H1 (cell line): ENCODE measurements at regions not wholly inside any gene's neighbourhood (a gene's known extent, or its start where the extent isn't known, plus 50 kb on each side); places are given as distances from the start of the nearest gene placed in this dataset.
"Not testable (repeated sequence)": the region's sequence is repeated elsewhere in the genome, so short reads cannot be mapped to it uniquely, and the experiment has no call there.

ENCODE experiments used
- CTCF ChIA-PET: fragments of 300-600 bp; sonication (Branson Sonifier 250); formaldehyde crosslinking; loops from one replicate; lab custom pipeline; 2021; ENCODE audit not compliant: partially characterized antibody; lab: Charles Lee
- POLR2A ChIA-PET: fragments of 300-600 bp; sonication (Branson Sonifier 250); formaldehyde crosslinking; loops from one replicate; lab custom pipeline; 2021; ENCODE audit warnings: inconsistent platforms; ENCODE audit not compliant: partially characterized antibody; lab: Charles Lee
- DNase-seq, 2 experiments: peaks; one replicate each; pipeline versions ENCODE4 v3.0.0 to v3.0.0-alpha.2; 2010 to 2022; ENCODE audit warnings: low spot score in 2 of 2, low read depth in 1 of 2, mixed read lengths in 1 of 2
- FAIRE-seq: peaks from 2 replicates; lab custom pipeline; 2011; peaks lifted over from hg19 to GRCh38; lab: Jason Lieb, UNC
- H2AFZ ChIP-seq: 2 replicates; pipeline ENCODE4 v1.8.1; 2012; ENCODE audit warnings: low read length, inconsistent platforms
- H2AK5ac ChIP-seq: 2 replicates; pipeline ENCODE4 v1.6.1; 2013; ENCODE audit warnings: low read depth, low read length
- H2BK120ac ChIP-seq: replicated peaks from 2 replicates; pipeline ENCODE3; 2013; ENCODE audit warnings: low read depth, low read length, inconsistent platforms
- H2BK12ac ChIP-seq: 2 replicates; pipeline ENCODE4 v1.6.1; 2013; ENCODE audit warnings: low read depth, low read length
- H2BK15ac ChIP-seq: 2 replicates; pipeline ENCODE4 v1.6.1; 2013; ENCODE audit warnings: low read length
- H2BK20ac ChIP-seq: 2 replicates; pipeline ENCODE4 v1.6.1; 2013; ENCODE audit warnings: low read length
- H2BK5ac ChIP-seq: 2 replicates; pipeline ENCODE4 v1.6.1; 2013; ENCODE audit warnings: low read depth, low read length
- H3K14ac ChIP-seq: 2 replicates; pipeline ENCODE4 v1.6.1; 2013; ENCODE audit warnings: inconsistent platforms; ENCODE audit not compliant: insufficient read length
- H3K18ac ChIP-seq: 2 replicates; pipeline ENCODE4 v1.6.1; 2013; ENCODE audit warnings: low read length; ENCODE audit errors: extremely low read depth
- H3K23ac ChIP-seq: 2 replicates; pipeline ENCODE4 v1.6.1; 2013; ENCODE audit warnings: inconsistent platforms; ENCODE audit not compliant: insufficient read length
- H3K23me2 ChIP-seq: 2 replicates; pipeline ENCODE4 v1.6.1; 2013; ENCODE audit warnings: low read depth, low read length
- H3K27ac ChIP-seq: 2 replicates; pipeline ENCODE4 v1.6.1; 2011; ENCODE audit warnings: low read depth, low read length, inconsistent platforms
- H3K27me3 ChIP-seq, 4 experiments: replicated peaks in 1 of 4; 1 replicate in 1 of 4; 2 replicates in 3 of 4; pipeline versions ENCODE4 v1.6.1 to v1.8.1; 2011 to 2013; ENCODE audit warnings: low read length in 3 of 4, mild to moderate bottlenecking in 3 of 4, inconsistent platforms in 2 of 4, mixed read lengths in 2 of 4, moderate library complexity in 1 of 4; ENCODE audit not compliant: control insufficient read depth in 3 of 4, insufficient read depth in 3 of 4; ENCODE audit errors: extremely low read depth in 1 of 4
- H3K36me3 ChIP-seq, 4 experiments: 2 replicates each; pipeline versions ENCODE4 v1.6.1 to v1.8.1; 2011 to 2013; ENCODE audit warnings: mild to moderate bottlenecking in 4 of 4, low read length in 3 of 4, moderate library complexity in 2 of 4, control low read depth in 1 of 4, inconsistent platforms in 1 of 4; ENCODE audit not compliant: insufficient read depth in 4 of 4, control insufficient read depth in 2 of 4
- H3K4ac ChIP-seq: replicated peaks from 2 replicates; pipeline ENCODE3; 2013; ENCODE audit warnings: low read length, low read depth, mixed read lengths, inconsistent platforms; ENCODE audit not compliant: insufficient read length
- H3K4me1 ChIP-seq, 4 experiments: replicated peaks in 1 of 4; 1 replicate in 1 of 4; 2 replicates in 3 of 4; pipeline versions ENCODE4 v1.6.1 to v1.8.1; 2011 to 2013; ENCODE audit warnings: low read length in 3 of 4, inconsistent platforms in 2 of 4, mixed read lengths in 1 of 4; ENCODE audit not compliant: insufficient read depth in 4 of 4, control insufficient read depth in 3 of 4
- H3K4me2 ChIP-seq, 2 experiments: 2 replicates each; pipeline versions ENCODE4 v1.6.1 to v1.8.1; 2011 to 2013; ENCODE audit warnings: low read depth in 2 of 2, low read length in 2 of 2, control low read depth in 1 of 2, inconsistent platforms in 1 of 2, mild to moderate bottlenecking in 1 of 2; ENCODE audit not compliant: insufficient read depth in 1 of 2
- H3K4me3 ChIP-seq, 4 experiments: fragments of 200-600, 300-600 bp in 1 of 4; sonication (generic), shearing (Covaris generic), sonication (Bioruptor Twin) in 1 of 4; 2 replicates each; pipeline versions ENCODE4 v1.5.1 to v1.8.1; 2011 to 2016; ENCODE audit warnings: low read length in 4 of 4, low read depth in 3 of 4, control low read depth in 2 of 4, inconsistent platforms in 2 of 4, mild to moderate bottlenecking in 2 of 4, mixed read lengths in 1 of 4, moderate library complexity in 1 of 4; ENCODE audit not compliant: insufficient read depth in 2 of 4; ENCODE audit errors: extremely low read depth in 1 of 4
- H3K56ac ChIP-seq: replicated peaks from 2 replicates; pipeline ENCODE3; 2013; ENCODE audit warnings: low read depth, mild to moderate bottlenecking, mixed read lengths, low read length, inconsistent platforms; ENCODE audit not compliant: insufficient read length
- H3K79me1 ChIP-seq: 2 replicates; pipeline ENCODE4 v1.6.1; 2013; ENCODE audit warnings: low read depth, low read length, control low read depth
- H3K79me2 ChIP-seq, 2 experiments: 2 replicates each; pipeline versions ENCODE4 v1.6.1 to v1.8.1; 2012 to 2013; ENCODE audit warnings: low read length in 2 of 2, mild to moderate bottlenecking in 2 of 2, inconsistent platforms in 1 of 2; ENCODE audit not compliant: insufficient read depth in 2 of 2, control insufficient read depth in 1 of 2
- H3K9ac ChIP-seq, 4 experiments: replicated peaks in 1 of 4; 1 replicate in 1 of 4; 2 replicates in 3 of 4; pipeline versions ENCODE4 v1.6.1 to v1.8.1; 2011 to 2013; ENCODE audit warnings: low read depth in 3 of 4, low read length in 3 of 4, control low read depth in 2 of 4, mild to moderate bottlenecking in 2 of 4, moderate library complexity in 2 of 4, inconsistent platforms in 1 of 4; ENCODE audit errors: extremely low read depth in 1 of 4
- H3K9me3 ChIP-seq, 2 experiments: 2 replicates each; pipeline versions ENCODE4 v1.6.1 to v1.8.1; 2012 to 2013; ENCODE audit warnings: mild to moderate bottlenecking in 2 of 2, moderate library complexity in 2 of 2, control low read depth in 1 of 2, inconsistent platforms in 1 of 2, low read depth in 1 of 2, low read length in 1 of 2, mixed read lengths in 1 of 2; ENCODE audit not compliant: insufficient read depth in 2 of 2
- H4K20me1 ChIP-seq, 2 experiments: replicated peaks in 1 of 2; 2 replicates each; pipeline versions ENCODE3 to v1.8.1; 2011 to 2013; ENCODE audit warnings: inconsistent platforms in 2 of 2, low read length in 2 of 2, mild to moderate bottlenecking in 1 of 2; ENCODE audit not compliant: insufficient read depth in 2 of 2, control insufficient read depth in 1 of 2
- H4K5ac ChIP-seq: 2 replicates; pipeline ENCODE4 v1.6.1; 2013; ENCODE audit warnings: low read length, low read depth, mixed read lengths, inconsistent platforms; ENCODE audit not compliant: insufficient read length
- H4K8ac ChIP-seq: 2 replicates; pipeline ENCODE4 v1.8.0; 2013; ENCODE audit warnings: mild to moderate bottlenecking, moderate library complexity, low read length, inconsistent platforms; ENCODE audit not compliant: insufficient read depth; ENCODE audit errors: extremely low read depth
- H4K91ac ChIP-seq: replicated peaks from 2 replicates; pipeline ENCODE3; 2013; ENCODE audit warnings: low read length, mixed read lengths, inconsistent platforms; ENCODE audit not compliant: insufficient read length
- WGBS, 2 experiments: shearing (Covaris generic) in 1 of 2; methylation state at CpG; one replicate each; pipeline versions ENCODE4 v1.1.6 to v1.1.7; 2013 to 2015; ENCODE audit warnings: low lambda C conversion rate in 2 of 2, mixed read lengths in 2 of 2, inconsistent platforms in 1 of 2, low coverage in 1 of 2, missing lambda C conversion rate in 1 of 2; ENCODE audit not compliant: insufficient replicate concordance in 2 of 2, insufficient coverage in 1 of 2, insufficient read length in 1 of 2; ENCODE audit errors: extremely low coverage in 1 of 2, missing lambda C conversion rate in 1 of 2; 5-methylcytosine and 5-hydroxymethylcytosine counted together

GRCh38 chrX:35443091-35443582, 355.0 kb upstream of the MAGEB16 start:
- H3K4me3 ChIP-seq, H4K91ac ChIP-seq, H3K27ac ChIP-seq, H3K9me3 ChIP-seq, H2AK5ac ChIP-seq, DNase-seq, H2BK120ac ChIP-seq, H3K4me1 ChIP-seq, H3K18ac ChIP-seq, H2AFZ ChIP-seq, H3K9ac ChIP-seq, H3K27me3 ChIP-seq, H3K4me2 ChIP-seq, H3K79me2 ChIP-seq, FAIRE-seq, H2BK15ac ChIP-seq, H2BK5ac ChIP-seq, POLR2A ChIA-PET, H4K8ac ChIP-seq, H3K23me2 ChIP-seq, H2BK12ac ChIP-seq, H3K36me3 ChIP-seq, H2BK20ac ChIP-seq, H3K14ac ChIP-seq, H3K56ac ChIP-seq, H3K23ac ChIP-seq, H4K20me1 ChIP-seq, H4K5ac ChIP-seq, H3K79me1 ChIP-seq, H3K4ac ChIP-seq: not testable (repeated sequence)
- CTCF ChIA-PET: interaction anchor here (0.7 kb wide), 1 partner anchor 11 kb away, joined by 3 read pairs; no protein-coding TSS in a partner anchor
- WGBS, 2 experiments: 79% methylated on average over 2 of the region's 3 CpGs; no CpG with 5 or more reads in 1 of the 2 experiments
